ENCODE measurements at regions not wholly inside any gene's neighbourhood (a gene's known extent, or its start where the extent isn't known, plus 50 kb on each side); places are given as distances from the start of the nearest gene placed in this dataset.

DNA sequence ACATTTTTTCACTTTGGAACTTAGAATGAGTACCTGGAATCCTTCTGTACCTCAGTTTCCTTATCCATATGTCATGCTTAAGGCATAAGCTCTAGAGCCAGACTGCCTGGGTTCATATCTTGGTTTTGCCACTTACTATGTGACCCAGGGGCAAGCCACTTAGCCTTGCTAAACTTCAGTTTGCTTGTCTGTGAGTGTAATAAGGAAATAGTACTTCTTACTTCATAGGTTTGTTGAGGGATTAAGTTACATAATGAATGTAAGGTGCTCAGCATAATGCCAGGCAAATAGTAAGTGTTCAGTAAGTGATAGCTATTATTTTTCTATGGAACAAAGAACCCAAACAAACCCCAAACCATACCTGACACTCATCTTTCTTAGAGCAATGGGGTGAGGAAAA, 225.1 kb downstream of the BCAT1 start:
- DNase-seq (ENCODE audit: insufficient read length), result no peak
- FAIRE-seq, result no peak
- TF ChIP-seq POLR2A (IDR thresholded peaks at IDR 0.05; ENCODE audit: low read depth, low read length), result no peak
- no peak for TF ChIP-seq POLR2AphosphoS5 (IDR thresholded peaks at IDR 0.05; ENCODE audit: low read depth, low read length)
- TF ChIP-seq TAF1 (IDR thresholded peaks at IDR 0.05; ENCODE audit: borderline replicate concordance, low read depth, low read length), result no peak

DNA sequence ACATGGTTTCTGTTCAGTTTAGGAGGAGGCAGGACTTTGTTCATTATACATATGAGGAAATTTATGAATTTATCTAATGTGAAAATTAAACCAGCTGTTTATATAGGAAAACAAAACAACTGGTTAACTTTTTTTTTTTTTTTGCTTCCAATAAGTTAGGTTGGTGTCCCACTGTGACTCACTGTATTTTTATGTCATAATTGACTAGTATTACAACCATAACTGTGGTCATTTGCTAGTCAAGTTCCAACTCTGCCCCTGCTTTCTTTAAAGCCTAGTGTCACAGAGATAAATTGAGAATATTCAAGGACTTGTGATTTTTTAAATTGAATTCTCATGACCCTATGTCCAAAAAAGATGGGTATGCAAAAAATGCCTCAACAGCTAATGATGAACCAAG, 227.7 kb downstream of the BCAT1 start:
- FAIRE-seq (no peak), DNase-seq (ENCODE audit: insufficient read length) (no peak)
- TF ChIP-seq TAF1 (IDR thresholded peaks at IDR 0.05; ENCODE audit: borderline replicate concordance, low read depth, low read length) (no peak), POLR2AphosphoS5 (IDR thresholded peaks at IDR 0.05; ENCODE audit: low read depth, low read length) (no peak), POLR2A (IDR thresholded peaks at IDR 0.05; ENCODE audit: low read depth, low read length) (no peak)

DNA sequence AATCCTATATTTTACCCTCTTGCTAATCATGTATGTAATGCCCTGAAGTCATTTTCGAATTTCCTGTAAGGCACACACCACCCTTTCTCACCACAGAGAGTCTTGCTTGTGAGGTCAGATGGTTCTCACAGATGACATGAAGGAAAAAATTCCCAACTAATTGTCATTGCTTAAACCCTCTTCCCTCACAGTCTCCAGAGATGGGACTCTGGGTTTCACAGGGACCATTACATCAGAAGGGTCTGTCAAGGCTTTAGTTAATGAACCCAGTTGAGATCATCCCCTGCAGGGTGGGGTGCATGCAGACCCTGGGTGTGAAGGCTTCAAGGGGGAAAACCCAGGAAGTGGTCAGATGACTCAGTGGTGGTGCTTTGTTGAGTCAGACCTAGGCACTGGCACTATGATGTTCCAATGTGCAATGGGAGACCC, 229.6 kb downstream of the BCAT1 start:
- DNase-seq (ENCODE audit: insufficient read length) (no peak), FAIRE-seq (peak; percentile 79)
- TF ChIP-seq TAF1 (IDR thresholded peaks at IDR 0.05; ENCODE audit: borderline replicate concordance, low read depth, low read length), result no peak
- no peak for TF ChIP-seq POLR2A (IDR thresholded peaks at IDR 0.05; ENCODE audit: low read depth, low read length)
- no peak for TF ChIP-seq POLR2AphosphoS5 (IDR thresholded peaks at IDR 0.05; ENCODE audit: low read depth, low read length)

DNA sequence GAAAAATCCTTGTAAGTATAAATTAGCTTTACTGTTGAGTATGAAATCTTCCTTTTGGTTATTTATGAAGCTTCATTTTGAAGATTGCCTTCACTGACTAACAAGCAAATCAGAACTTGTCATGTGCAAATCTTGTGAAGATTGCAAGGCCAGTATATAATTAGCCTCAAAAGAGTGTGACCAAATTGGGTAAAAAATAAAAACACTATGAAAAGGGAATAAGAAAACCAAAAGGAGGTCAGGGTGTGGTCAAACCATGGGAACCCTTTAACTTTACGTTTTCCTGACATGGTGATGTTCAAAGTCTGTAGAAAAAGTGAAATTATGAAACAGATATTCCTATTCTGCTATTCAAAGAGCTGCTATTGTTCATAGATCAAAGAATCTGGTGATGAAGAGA, 230.3 kb downstream of the BCAT1 start:
- FAIRE-seq (no peak), DNase-seq (ENCODE audit: insufficient read length) (no peak)
- TF ChIP-seq POLR2A (IDR thresholded peaks at IDR 0.05; ENCODE audit: low read depth, low read length), result no peak
- no peak for TF ChIP-seq POLR2AphosphoS5 (IDR thresholded peaks at IDR 0.05; ENCODE audit: low read depth, low read length)
- TF ChIP-seq TAF1 (IDR thresholded peaks at IDR 0.05; ENCODE audit: borderline replicate concordance, low read depth, low read length), result no peak

DNA sequence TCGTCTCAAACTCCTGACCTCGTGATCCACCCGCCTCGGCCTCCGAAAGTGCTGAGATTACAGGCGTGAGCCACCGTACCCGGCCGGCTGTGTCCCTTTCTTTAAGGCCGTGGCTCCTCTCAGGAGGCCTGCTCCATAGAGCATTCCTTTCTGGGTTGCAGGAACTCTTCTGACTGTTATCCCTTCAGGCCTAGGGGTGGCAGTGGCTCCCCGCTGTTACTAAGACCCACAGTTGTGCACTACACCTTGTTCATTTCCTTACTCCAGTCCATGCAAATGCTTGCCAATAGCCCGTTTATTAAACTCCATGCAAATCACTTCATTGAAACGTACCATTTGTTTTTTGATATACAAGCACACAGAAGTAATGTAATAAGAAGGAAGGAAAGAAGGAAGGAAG, 234.7 kb downstream of the BCAT1 start:
- DNase-seq (ENCODE audit: insufficient read length) (no peak), FAIRE-seq (no peak)
- no peak for TF ChIP-seq TAF1 (IDR thresholded peaks at IDR 0.05; ENCODE audit: borderline replicate concordance, low read depth, low read length)
- no peak for TF ChIP-seq POLR2A (IDR thresholded peaks at IDR 0.05; ENCODE audit: low read depth, low read length)
- TF ChIP-seq POLR2AphosphoS5 (IDR thresholded peaks at IDR 0.05; ENCODE audit: low read depth, low read length), result no peak

DNA sequence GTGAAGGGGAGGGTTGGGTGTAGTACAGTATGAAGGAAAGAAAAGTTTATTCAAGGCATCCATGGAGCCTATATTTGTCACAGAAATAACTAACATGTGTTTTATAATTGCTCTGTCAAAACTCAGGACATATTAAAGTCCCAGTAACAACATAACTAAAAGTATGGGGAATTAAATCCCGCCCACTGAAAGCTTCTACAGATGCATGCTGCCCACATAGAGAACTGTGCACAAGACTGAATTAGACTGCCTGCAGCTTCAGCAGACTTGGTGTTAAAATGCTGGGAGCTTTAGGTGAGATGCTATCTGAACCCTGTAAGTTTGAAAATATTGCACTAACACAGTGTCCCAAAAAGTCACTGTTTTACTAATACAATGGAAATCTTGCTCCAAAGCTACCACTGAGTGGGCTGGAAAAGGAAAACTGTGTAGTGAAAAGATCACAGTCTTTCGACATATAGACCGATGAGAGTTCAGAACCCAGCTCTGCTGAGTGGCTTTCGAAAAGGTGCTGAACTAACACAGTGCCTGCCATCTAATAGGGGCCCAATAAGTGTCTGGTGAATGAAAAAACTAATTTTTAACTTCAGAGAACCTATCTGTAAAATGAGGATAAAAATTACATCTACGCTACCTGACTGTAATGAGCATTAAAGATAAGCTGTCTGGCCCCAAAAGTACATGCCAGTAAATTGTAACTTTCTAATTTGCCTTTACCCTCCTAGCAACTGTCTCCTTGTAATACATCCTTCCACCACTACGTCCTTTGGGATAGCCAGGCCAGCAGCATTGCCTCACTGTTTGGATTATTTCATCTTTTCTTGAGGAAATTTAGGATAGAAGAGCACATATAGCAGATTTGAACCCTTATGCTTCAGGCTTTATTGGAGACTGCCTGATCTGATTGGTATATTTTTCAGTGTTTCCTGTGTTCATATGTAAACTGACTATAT, 237.6 kb downstream of the BCAT1 start:
- FAIRE-seq (no peak), DNase-seq (ENCODE audit: insufficient read length) (no peak)
- TF ChIP-seq POLR2A (IDR thresholded peaks at IDR 0.05; ENCODE audit: low read depth, low read length) (no peak), TAF1 (IDR thresholded peaks at IDR 0.05; ENCODE audit: borderline replicate concordance, low read depth, low read length) (no peak), POLR2AphosphoS5 (IDR thresholded peaks at IDR 0.05; ENCODE audit: low read depth, low read length) (no peak)

DNA sequence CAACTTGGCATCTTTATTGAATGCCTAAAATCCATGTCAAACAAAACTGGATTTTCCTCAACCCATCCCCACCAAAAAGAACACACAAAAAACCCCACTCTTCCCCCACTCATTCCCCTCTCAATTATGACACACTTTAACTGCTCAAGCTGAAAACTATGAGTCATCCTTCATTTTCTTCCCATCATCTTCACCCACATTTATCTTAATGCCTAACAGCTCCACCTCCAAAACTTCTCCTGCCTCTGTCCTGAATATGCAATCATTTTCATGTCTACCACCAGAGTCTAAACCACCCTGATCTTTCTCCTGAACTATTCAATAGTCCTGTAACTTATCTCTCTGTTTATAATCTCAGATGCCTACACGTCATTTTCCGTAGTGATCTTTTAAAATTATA, 239.7 kb downstream of the BCAT1 start:
- DNase-seq (ENCODE audit: insufficient read length) (no peak), FAIRE-seq (peak; percentile 61)
- TF ChIP-seq POLR2AphosphoS5 (IDR thresholded peaks at IDR 0.05; ENCODE audit: low read depth, low read length) (no peak), POLR2A (IDR thresholded peaks at IDR 0.05; ENCODE audit: low read depth, low read length) (no peak), TAF1 (IDR thresholded peaks at IDR 0.05; ENCODE audit: borderline replicate concordance, low read depth, low read length) (no peak)

DNA sequence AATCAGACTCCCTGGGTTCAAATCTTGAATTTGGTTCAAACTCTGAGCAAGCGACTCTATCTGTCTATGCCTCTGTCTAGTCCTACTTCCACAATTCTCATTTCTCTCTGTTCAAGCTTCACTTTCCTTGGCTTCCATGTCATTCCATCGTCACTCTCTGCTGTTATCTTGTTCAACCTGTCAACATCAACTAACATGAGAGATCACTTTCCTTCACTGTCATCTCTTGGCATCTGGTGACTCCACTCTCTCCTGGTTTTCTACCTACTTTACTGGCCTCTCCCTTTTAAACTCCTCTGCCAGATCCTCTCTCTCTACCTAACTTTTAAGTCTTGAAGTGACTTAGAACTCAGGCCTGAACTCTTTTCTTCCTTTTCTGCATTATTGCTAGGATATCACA, 240.2 kb downstream of the BCAT1 start:
- FAIRE-seq (no peak), DNase-seq (ENCODE audit: insufficient read length) (no peak)
- no peak for TF ChIP-seq TAF1 (IDR thresholded peaks at IDR 0.05; ENCODE audit: borderline replicate concordance, low read depth, low read length)
- TF ChIP-seq POLR2A (IDR thresholded peaks at IDR 0.05; ENCODE audit: low read depth, low read length), result no peak
- TF ChIP-seq POLR2AphosphoS5 (IDR thresholded peaks at IDR 0.05; ENCODE audit: low read depth, low read length), result no peak

DNA sequence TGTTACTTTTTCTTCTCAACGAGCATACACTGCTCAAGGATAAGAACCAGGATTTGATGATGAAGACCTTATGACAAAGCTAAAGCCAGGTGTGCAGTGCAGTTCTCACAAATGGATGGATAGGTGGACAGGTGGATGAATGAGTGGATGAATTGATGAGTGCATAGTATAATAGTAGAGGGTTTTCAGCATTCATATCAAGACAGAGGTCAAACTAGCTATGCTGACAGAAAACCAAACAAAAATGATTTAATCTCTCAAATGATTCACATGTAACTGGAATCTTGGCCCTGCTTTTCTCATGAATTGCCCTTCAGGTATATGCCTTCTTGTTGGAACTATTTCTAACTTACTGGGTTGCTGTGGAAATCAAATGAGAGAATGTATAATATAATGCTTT, 240.9 kb downstream of the BCAT1 start:
- FAIRE-seq (peak; percentile 56), DNase-seq (ENCODE audit: insufficient read length) (no peak)
- TF ChIP-seq POLR2A (IDR thresholded peaks at IDR 0.05; ENCODE audit: low read depth, low read length), result no peak

DNA sequence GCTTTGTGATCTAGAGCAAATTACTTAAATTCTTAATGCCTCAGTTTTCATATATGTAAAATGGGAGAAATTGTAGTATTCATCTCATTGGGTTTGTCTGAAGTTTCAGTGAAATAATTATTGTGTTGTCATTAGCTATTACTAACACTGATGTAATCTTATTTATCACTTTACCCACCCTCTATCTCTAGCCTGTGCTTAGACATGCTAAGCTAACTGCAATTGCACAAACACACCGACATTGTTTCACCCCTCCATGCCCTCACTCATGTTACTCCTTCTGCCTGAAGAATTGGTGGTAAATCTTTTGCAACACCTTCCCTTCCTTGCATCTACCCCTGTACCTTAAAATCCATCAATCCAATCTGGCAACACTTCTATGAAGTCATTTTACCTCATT, 241.6 kb downstream of the BCAT1 start:
- peak; percentile 14 for FAIRE-seq
- TF ChIP-seq POLR2A (IDR thresholded peaks at IDR 0.05; ENCODE audit: low read depth, low read length) (no peak), TAF1 (IDR thresholded peaks at IDR 0.05; ENCODE audit: borderline replicate concordance, low read depth, low read length) (no peak), POLR2AphosphoS5 (IDR thresholded peaks at IDR 0.05; ENCODE audit: low read depth, low read length) (no peak)
- DNase-seq (ENCODE audit: insufficient read length), result no peak

DNA sequence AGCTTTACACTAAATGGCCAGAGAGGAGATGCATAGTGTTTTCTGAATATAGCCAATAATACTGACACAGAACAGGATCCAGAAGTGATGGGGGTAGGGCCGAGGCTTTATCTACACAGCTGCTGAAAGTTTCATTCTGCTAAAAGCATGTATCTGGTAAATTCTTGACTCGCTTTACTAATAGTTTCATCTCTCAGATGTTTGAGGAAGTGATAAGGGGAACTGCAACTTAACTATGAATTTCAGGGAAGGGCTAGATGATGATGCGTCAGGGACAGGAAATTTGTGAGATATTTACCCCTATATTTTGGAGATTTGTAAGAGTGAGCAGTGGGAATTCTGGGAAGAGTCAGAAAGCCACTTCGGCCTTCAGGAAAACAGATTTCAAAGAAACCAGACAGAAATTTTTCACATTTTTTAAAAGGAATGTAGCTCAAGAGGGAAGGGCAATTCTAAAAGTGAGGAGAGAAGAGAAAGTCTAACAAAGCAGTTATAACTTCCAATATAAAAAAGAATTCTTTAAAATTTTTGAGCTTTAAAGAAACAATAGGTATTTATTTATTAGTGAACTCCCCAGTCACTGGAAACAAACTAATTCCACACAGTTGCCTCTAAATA, 243.1 kb downstream of the BCAT1 start:
- FAIRE-seq (peak; percentile 93), DNase-seq (ENCODE audit: insufficient read length) (peak; percentile 20)
- TF ChIP-seq POLR2AphosphoS5 (IDR thresholded peaks at IDR 0.05; ENCODE audit: low read depth, low read length) (no peak), POLR2A (IDR thresholded peaks at IDR 0.05; ENCODE audit: low read depth, low read length) (no peak), TAF1 (IDR thresholded peaks at IDR 0.05; ENCODE audit: borderline replicate concordance, low read depth, low read length) (no peak)

DNA sequence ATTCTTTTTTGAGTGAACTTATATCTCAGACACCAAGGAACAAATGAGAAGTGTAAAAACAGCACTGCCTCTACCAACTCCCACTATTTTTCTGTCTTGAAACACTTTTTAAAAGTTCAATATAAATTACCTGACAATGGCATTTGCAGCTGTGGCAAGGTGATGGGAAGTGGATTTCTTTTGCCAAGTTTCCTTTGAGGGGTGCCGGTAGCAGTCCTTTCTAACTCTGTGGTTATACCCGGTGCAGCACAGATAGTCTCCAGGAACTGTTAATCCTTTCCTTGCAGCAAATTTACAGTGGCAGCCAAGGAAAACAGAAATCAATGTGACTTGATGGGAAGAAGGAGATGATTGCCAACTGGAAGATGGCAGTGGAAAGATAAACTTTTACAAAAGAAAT, 243.7 kb downstream of the BCAT1 start:
- FAIRE-seq (no peak), DNase-seq (ENCODE audit: insufficient read length) (no peak)
- no peak for TF ChIP-seq TAF1 (IDR thresholded peaks at IDR 0.05; ENCODE audit: borderline replicate concordance, low read depth, low read length)
- no peak for TF ChIP-seq POLR2AphosphoS5 (IDR thresholded peaks at IDR 0.05; ENCODE audit: low read depth, low read length)
- TF ChIP-seq POLR2A (IDR thresholded peaks at IDR 0.05; ENCODE audit: low read depth, low read length), result no peak

Data from GM12892 (cell line).